Muscle of arm (tissue), 1 donor: ENCODE measurements at regions not wholly inside any gene's neighbourhood (a gene's known extent, or its start where the extent isn't known, plus 50 kb on each side); places are given as distances from the start of the nearest gene placed in this dataset.
"Not testable (repeated sequence)": the region's sequence is repeated elsewhere in the genome, so short reads cannot be mapped to it uniquely, and the experiment has no call there.

Experiments
- DNase-seq: peaks from one replicate; pipeline ENCODE4 v3.0.0-alpha.2; 2013

DNA sequence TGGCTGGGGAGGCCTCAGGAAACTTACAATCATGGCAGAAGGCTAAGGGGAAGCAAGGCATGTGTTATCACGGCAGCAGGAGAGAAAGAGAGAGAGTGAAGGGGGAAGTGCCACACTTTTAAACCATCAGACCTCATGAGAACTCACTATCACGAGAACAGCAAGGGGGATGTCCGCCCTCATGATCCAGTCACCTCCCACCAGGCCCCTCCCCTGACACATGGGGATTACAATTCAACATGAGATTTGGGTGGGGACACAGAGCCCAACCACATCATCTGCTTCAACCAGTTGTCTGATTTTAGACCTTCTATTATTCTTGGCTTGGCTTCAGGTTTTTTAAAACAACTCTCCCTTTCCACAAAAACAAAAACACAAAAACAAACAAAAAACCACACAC lies 93.7 kb upstream of the BASP1 start:
- not testable (repeated sequence) for DNase-seq

- DNase-seq: no peak
Measured at GRCh38 chr5:17127743-17128231, 89.6 kb upstream of the BASP1 start.

GRCh38 chr5:17129093-17129849 lies 88.2 kb upstream of the BASP1 start:
- DNase-seq: no peak

DNA sequence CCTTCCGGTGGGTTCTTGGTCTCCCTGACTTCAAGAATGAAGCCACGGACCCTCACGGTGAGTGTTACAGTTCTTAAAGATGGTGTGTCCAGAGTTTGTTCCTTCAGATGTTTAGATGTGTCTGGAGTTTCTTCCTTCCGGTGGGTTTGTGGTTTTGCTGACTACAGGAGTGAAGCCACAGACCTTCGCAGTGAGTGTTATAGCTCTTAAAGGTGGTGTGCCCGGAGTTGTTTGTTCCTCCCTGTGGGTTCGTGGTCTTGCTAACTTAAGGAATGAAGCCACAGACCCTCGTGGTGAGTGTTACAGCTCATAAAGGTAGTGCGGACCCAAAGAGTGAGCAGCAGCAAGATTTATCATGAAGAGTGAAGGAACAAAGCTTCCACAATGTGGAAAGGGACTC lies 87.1 kb upstream of the BASP1 start:
- DNase-seq: not testable (repeated sequence)

GRCh38 chr5:17132444-17133083 lies 84.9 kb upstream of the BASP1 start:
- DNase-seq: no peak

- no peak for DNase-seq
Measured at GRCh38 chr5:17135050-17135449, 82.4 kb upstream of the BASP1 start.

- no peak for DNase-seq
Measured at GRCh38 chr5:17143335-17143734, 74.1 kb upstream of the BASP1 start.

DNA sequence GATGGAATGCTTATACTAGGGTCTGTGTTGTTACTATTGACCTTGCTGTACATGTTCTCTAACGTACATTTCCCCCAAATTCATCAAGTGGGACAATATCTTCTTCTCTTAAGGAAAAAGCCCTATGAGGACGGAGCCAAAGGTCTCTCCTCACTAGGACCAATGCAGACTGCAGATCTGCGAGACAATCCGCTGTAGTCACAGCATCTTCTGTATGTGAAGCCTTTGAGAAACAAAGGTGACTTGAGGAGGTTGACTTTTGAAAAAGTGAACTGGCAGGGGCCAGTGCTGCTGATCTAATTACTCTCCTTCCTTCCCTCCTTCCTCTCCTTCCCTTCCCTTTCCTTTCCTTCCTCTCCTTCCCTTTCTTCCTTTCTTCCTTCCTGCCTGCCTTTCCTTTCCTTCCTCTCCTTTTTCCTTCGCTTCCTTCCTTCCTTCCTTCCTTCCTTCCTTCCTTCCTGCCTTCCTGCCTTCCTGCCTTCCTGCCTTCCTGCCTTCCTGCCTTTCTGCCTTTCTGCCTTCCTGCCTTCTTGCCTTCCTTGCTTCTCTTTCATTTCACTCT lies 71.1 kb upstream of the BASP1 start:
- DNase-seq: no peak

DNA sequence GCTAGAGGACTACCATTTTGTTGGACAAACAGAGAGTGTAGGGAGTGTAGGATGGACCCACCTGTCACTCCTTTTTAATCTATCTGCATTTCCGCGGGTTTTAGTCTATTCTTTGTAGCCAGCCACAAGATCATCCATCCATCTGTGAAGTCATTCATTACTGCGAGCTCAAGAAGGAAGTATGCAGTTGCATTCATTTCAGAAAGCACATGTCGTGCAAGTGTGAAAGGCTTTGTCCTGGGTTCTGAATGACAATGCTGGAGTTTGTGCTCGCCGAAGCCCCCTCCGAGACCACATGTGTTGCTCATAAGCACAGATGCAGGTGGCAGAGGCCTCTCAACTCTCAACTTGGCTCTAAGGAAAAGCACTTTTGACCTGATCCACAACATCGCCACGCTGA lies 70.3 kb upstream of the BASP1 start:
- DNase-seq: no peak

- DNase-seq: no peak
Measured at GRCh38 chr5:17147617-17148016, 69.8 kb upstream of the BASP1 start.

GRCh38 chr5:17148481-17148880 lies 69.0 kb upstream of the BASP1 start:
- no peak for DNase-seq

DNA sequence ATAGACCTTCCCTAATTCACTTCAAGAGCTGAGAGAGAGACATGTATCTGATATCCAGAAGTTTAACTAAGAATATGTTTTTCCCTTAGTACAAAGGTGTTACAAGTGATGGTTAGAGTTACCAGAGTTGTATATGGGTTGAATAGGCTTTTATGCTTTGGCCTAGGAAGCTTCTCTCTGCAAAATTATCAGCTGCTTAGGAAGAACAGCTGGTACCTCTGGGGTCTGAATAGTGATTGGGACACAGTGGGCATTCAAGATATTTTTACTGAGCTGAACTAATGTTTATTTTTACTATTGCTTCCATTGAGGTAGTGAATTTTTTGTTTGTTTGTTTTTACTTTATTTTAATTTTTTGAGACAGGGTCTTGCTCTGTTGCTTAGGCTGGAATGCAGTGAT lies 67.6 kb upstream of the BASP1 start:
- no peak for DNase-seq

- peak; percentile 50 for DNase-seq
Measured at GRCh38 chr5:17150531-17150930, 66.9 kb upstream of the BASP1 start.

GRCh38 chr5:17151686-17152085 lies 65.7 kb upstream of the BASP1 start:
- no peak for DNase-seq

- no peak for DNase-seq
Measured at GRCh38 chr5:17154211-17154996, 63.0 kb upstream of the BASP1 start.

- DNase-seq: no peak
Measured at GRCh38 chr5:17156463-17156862, 61.0 kb upstream of the BASP1 start.

DNA sequence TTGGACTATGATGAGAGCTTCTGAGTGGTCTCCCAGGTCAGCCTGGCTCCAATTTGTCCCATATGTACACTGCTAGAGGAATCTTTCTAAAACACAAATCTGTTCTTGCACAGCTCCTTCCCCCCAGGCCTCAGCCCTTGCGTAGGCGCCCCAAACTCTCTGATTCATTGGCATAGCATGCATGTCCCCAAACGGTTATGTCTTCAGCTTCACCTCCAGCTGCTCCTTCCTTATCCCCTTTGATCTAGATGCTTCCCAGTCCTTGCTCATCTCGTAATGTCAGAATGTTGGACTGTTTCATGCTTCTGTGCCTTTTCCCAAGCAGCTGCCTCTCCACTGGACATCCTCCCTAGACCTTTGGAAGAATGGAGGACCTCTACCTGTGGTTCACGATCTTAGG lies 60.1 kb upstream of the BASP1 start:
- DNase-seq: no peak

- DNase-seq: no peak
Measured at GRCh38 chr5:17157916-17158529, 59.4 kb upstream of the BASP1 start.

GRCh38 chr5:17160756-17161040 lies 56.7 kb upstream of the BASP1 start:
- no peak for DNase-seq

DNA sequence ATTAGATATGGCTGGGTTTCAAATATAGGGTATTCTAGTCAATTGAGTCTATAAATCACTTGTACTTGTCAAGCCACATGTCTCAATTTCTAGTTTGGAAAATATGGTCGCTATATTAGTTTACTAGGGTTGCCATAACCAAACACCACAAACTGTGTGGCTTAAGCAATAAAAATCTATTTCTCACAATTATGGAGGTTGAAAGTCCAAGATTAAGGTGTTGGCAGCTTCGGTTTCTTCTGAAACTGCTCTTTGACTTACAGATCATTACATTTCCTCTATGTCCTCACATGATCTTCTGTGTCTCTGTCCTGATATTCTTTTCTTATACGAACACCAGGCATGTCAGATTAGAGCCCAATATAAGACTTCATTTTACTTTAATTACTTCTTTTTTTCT lies 55.8 kb upstream of the BASP1 start:
- DNase-seq: no peak

GRCh38 chr5:17163221-17163620 lies 54.2 kb upstream of the BASP1 start:
- DNase-seq: no peak
